ENCODE measurements at regions not wholly inside any gene's neighbourhood (a gene's known extent, or its start where the extent isn't known, plus 50 kb on each side); places are given as distances from the start of the nearest gene placed in this dataset.
"Not testable (repeated sequence)": the region's sequence is repeated elsewhere in the genome, so short reads cannot be mapped to it uniquely, and the experiment has no call there.

- no peak for FAIRE-seq
- TF ChIP-seq EZH2 (IDR thresholded peaks at IDR 0.05; ENCODE audit: insufficient read depth, low read length) (no peak), CTCF (IDR thresholded peaks at IDR 0.05; ENCODE audit: insufficient read depth, low read depth, low read length) (no peak)
Measured at GRCh38 chr21:14883351-14883750, 181.4 kb downstream of the NRIP1 start.

GRCh38 chr21:14882545-14882944 is 182.3 kb downstream of the NRIP1 start:
- H3K27ac ChIP-seq (ENCODE audit: low read depth, low read length); H3K9ac ChIP-seq (ENCODE audit: low read length); H3K79me2 ChIP-seq (ENCODE audit: insufficient read depth, low read length); H3K4me3 ChIP-seq (ENCODE audit: insufficient read depth, low read depth, low read length); H3K4me2 ChIP-seq (ENCODE audit: low read length); H4K20me1 ChIP-seq (ENCODE audit: insufficient read depth, low read length); FAIRE-seq; H3K27me3 ChIP-seq (ENCODE audit: insufficient read depth, low read length); H2AFZ ChIP-seq (ENCODE audit: low read depth, low read length); H3K36me3 ChIP-seq (ENCODE audit: insufficient read depth, low read length); H3K4me3 Mint-ChIP-seq (ENCODE audit: unreplicated experiment); DNase-seq (ENCODE audit: low read depth); H3K36me3 Mint-ChIP-seq (ENCODE audit: low read depth, unreplicated experiment); H3K27me3 Mint-ChIP-seq (ENCODE audit: low read depth, unreplicated experiment); H3K9me3 Mint-ChIP-seq (ENCODE audit: unreplicated experiment); H3K27ac Mint-ChIP-seq (ENCODE audit: unreplicated experiment); H3K9me3 ChIP-seq (ENCODE audit: insufficient read depth, low read depth, low read length): not testable (repeated sequence)
- peaks cover 13% of the 10 kb centered on the region for H3K4me1 ChIP-seq (ENCODE audit: insufficient read depth, low read length)
- H3K4me1 Mint-ChIP-seq (ENCODE audit: low read depth, unreplicated experiment): peaks cover 14% of the 10 kb centered on the region

More at GRCh38 chr21:14883351-14883750, 181.4 kb downstream of the NRIP1 start:
- Mint-ChIP-seq H3K27ac (ENCODE audit: unreplicated experiment) (no peak overlapping the region), H3K36me3 (ENCODE audit: low read depth, unreplicated experiment) (no peaks in the 10 kb centered on the region), H3K9me3 (ENCODE audit: unreplicated experiment) (peaks cover 2% of the 10 kb centered on the region), H3K4me1 (ENCODE audit: low read depth, unreplicated experiment) (peaks cover 14% of the 10 kb centered on the region), H3K27me3 (ENCODE audit: low read depth, unreplicated experiment) (no peaks in the 10 kb centered on the region), H3K4me3 (ENCODE audit: unreplicated experiment) (no peak overlapping the region)
- Histone ChIP-seq H3K4me1 (ENCODE audit: insufficient read depth, low read length) (peaks cover 5% of the 10 kb centered on the region), H3K36me3 (ENCODE audit: insufficient read depth, low read length) (no peaks in the 10 kb centered on the region), H3K79me2 (ENCODE audit: insufficient read depth, low read length) (no peaks in the 10 kb centered on the region), H3K27ac (ENCODE audit: low read depth, low read length) (no peak overlapping the region), H3K4me3 (ENCODE audit: insufficient read depth, low read depth, low read length) (no peak overlapping the region), H3K9ac (ENCODE audit: low read length) (no peak overlapping the region), H2AFZ (ENCODE audit: low read depth, low read length) (no peak overlapping the region), H3K4me2 (ENCODE audit: low read length) (no peak overlapping the region), H3K9me3 (ENCODE audit: insufficient read depth, low read depth, low read length) (no peaks in the 10 kb centered on the region), H4K20me1 (ENCODE audit: insufficient read depth, low read length) (no peaks in the 10 kb centered on the region), H3K27me3 (ENCODE audit: insufficient read depth, low read length) (no peaks in the 10 kb centered on the region)
- DNase-seq (ENCODE audit: low read depth): no peak

- no peaks in the 10 kb centered on the region for H3K79me2 ChIP-seq (ENCODE audit: insufficient read depth, low read length)
- H3K27me3 Mint-ChIP-seq (ENCODE audit: low read depth, unreplicated experiment): no peaks in the 10 kb centered on the region
- H3K4me3 ChIP-seq (ENCODE audit: insufficient read depth, low read depth, low read length): no peak overlapping the region
- peaks cover 14% of the 10 kb centered on the region for H3K4me1 Mint-ChIP-seq (ENCODE audit: low read depth, unreplicated experiment)
- no peak overlapping the region for H3K4me2 ChIP-seq (ENCODE audit: low read length)
- no peaks in the 10 kb centered on the region for H3K9me3 ChIP-seq (ENCODE audit: insufficient read depth, low read depth, low read length)
- H3K4me3 Mint-ChIP-seq (ENCODE audit: unreplicated experiment): no peak overlapping the region
- H3K9ac ChIP-seq (ENCODE audit: low read length): no peak overlapping the region
- no peaks in the 10 kb centered on the region for H3K36me3 Mint-ChIP-seq (ENCODE audit: low read depth, unreplicated experiment)
- no peaks in the 10 kb centered on the region for H3K36me3 ChIP-seq (ENCODE audit: insufficient read depth, low read length)
- peaks cover 2% of the 10 kb centered on the region for H3K9me3 Mint-ChIP-seq (ENCODE audit: unreplicated experiment)
- no peak for TF ChIP-seq EZH2 (IDR thresholded peaks at IDR 0.05; ENCODE audit: insufficient read depth, low read length)
- TF ChIP-seq CTCF (IDR thresholded peaks at IDR 0.05; ENCODE audit: insufficient read depth, low read depth, low read length): no peak
- H3K27me3 ChIP-seq (ENCODE audit: insufficient read depth, low read length): no peaks in the 10 kb centered on the region
- no peak overlapping the region for H2AFZ ChIP-seq (ENCODE audit: low read depth, low read length)
- no peak overlapping the region for H3K27ac Mint-ChIP-seq (ENCODE audit: unreplicated experiment)
- DNase-seq (ENCODE audit: low read depth) (no peak), FAIRE-seq (no peak)
- H3K4me1 ChIP-seq (ENCODE audit: insufficient read depth, low read length): peaks cover 16% of the 10 kb centered on the region
- no peaks in the 10 kb centered on the region for H4K20me1 ChIP-seq (ENCODE audit: insufficient read depth, low read length)
- H3K27ac ChIP-seq (ENCODE audit: low read depth, low read length): no peak overlapping the region
Measured at GRCh38 chr21:14881863-14882499, 182.8 kb downstream of the NRIP1 start.

All from astrocyte (in vitro differentiated cells and primary cell).